AG08396 (cell line): ENCODE measurements at regions not wholly inside any gene's neighbourhood (a gene's known extent, or its start where the extent isn't known, plus 50 kb on each side); places are given as distances from the start of the nearest gene placed in this dataset.

ENCODE experiments used
- DNase-seq: peaks from one replicate; pipeline ENCODE4 v3.0.0; 2012; ENCODE audit warnings: low spot score, mixed read lengths

GRCh38 chr10:128316925-128317324, 190.7 kb upstream of the MKI67 start:
- no peak for DNase-seq

GRCh38 chr10:128318366-128318765, 192.1 kb upstream of the MKI67 start:
- DNase-seq, result no peak

GRCh38 chr10:128318913-128319312, 192.7 kb upstream of the MKI67 start:
- DNase-seq, result no peak

- no peak for DNase-seq
These were observed 195.9 kb upstream of the MKI67 start for GRCh38 chr10:128322106-128322505.

GRCh38 chr10:128322950-128323349, 196.7 kb upstream of the MKI67 start:
- DNase-seq, result no peak

GRCh38 chr10:128324058-128324827, 198.0 kb upstream of the MKI67 start:
- no peak for DNase-seq

GRCh38 chr10:128325788-128326187, 199.6 kb upstream of the MKI67 start:
- DNase-seq, result no peak

GRCh38 chr10:128326251-128326650, 200.0 kb upstream of the MKI67 start:
- no peak for DNase-seq

- DNase-seq, result no peak
These were observed 200.6 kb upstream of the MKI67 start for GRCh38 chr10:128326851-128327250.

GRCh38 chr10:128336401-128336800, 210.2 kb upstream of the MKI67 start:
- no peak for DNase-seq

GRCh38 chr10:128337860-128338378, 211.7 kb upstream of the MKI67 start:
- no peak for DNase-seq

- DNase-seq, result no peak
These were observed 212.7 kb upstream of the MKI67 start for GRCh38 chr10:128338951-128339350.

- no peak for DNase-seq
These were observed 213.5 kb upstream of the MKI67 start for GRCh38 chr10:128339753-128340152.

- no peak for DNase-seq
These were observed 219.1 kb upstream of the MKI67 start for GRCh38 chr10:128345353-128345752.

- DNase-seq, result no peak
These were observed 234.6 kb upstream of the MKI67 start for GRCh38 chr10:128360783-128361182.

- no peak for DNase-seq
These were observed 235.3 kb upstream of the MKI67 start for GRCh38 chr10:128361487-128361886.

GRCh38 chr10:128362514-128362913, 236.3 kb upstream of the MKI67 start:
- DNase-seq, result no peak

GRCh38 chr10:128364631-128365030, 238.4 kb upstream of the MKI67 start:
- no peak for DNase-seq

GRCh38 chr10:128365156-128365725, 239.0 kb upstream of the MKI67 start:
- DNase-seq, result no peak

GRCh38 chr10:128367807-128368206, 241.6 kb upstream of the MKI67 start:
- no peak for DNase-seq

GRCh38 chr10:128369101-128369650, 243.0 kb upstream of the MKI67 start:
- DNase-seq, result no peak

- DNase-seq, result no peak
These were observed 247.0 kb upstream of the MKI67 start for GRCh38 chr10:128373071-128373749.

- no peak for DNase-seq
These were observed 247.6 kb upstream of the MKI67 start for GRCh38 chr10:128373831-128374230.
